ENCODE measurements at regions not wholly inside any gene's neighbourhood (a gene's known extent, or its start where the extent isn't known, plus 50 kb on each side); places are given as distances from the start of the nearest gene placed in this dataset.

GRCh38 chr17:72302735-72303134 is 181.9 kb downstream of the SOX9 start:
- Mint-ChIP-seq H3K27me3 (ENCODE audit: low read depth in 2 of 2) (no peaks in the 10 kb centered on the region), H3K4me1 (no peaks in the 10 kb centered on the region), H3K36me3 (no peaks in the 10 kb centered on the region), H3K9me3 (no peaks in the 10 kb centered on the region), H3K27ac (no peak overlapping the region), H3K4me3 (no peak overlapping the region)
- no peaks in the 10 kb centered on the region for H3K27me3 ChIP-seq (ENCODE audit: control insufficient read depth, insufficient read depth, low read length)
- no peaks in the 10 kb centered on the region for H3K36me3 ChIP-seq (ENCODE audit: control insufficient read depth, insufficient read depth, low read length)
- intact Hi-C loops (cut with micrococcal nuclease): no loop called here
- DNase-seq: no peak
- ATAC-seq: no peak
- H3K4me3 ChIP-seq (ENCODE audit: low read length): no peak overlapping the region
- H3K9me3 ChIP-seq (ENCODE audit: control insufficient read depth, insufficient read depth, low read length): no peaks in the 10 kb centered on the region
- no peak for TF ChIP-seq CTCF (IDR thresholded peaks at IDR 0.05)
- no peak overlapping the region for H3K27ac ChIP-seq (ENCODE audit: low read length)
- WGBS (ENCODE audit: insufficient coverage): 76% methylated on average over 4 of the region's 4 CpGs
- no peaks in the 10 kb centered on the region for H3K4me1 ChIP-seq (ENCODE audit: control insufficient read depth, insufficient read depth, low read length)

DNA sequence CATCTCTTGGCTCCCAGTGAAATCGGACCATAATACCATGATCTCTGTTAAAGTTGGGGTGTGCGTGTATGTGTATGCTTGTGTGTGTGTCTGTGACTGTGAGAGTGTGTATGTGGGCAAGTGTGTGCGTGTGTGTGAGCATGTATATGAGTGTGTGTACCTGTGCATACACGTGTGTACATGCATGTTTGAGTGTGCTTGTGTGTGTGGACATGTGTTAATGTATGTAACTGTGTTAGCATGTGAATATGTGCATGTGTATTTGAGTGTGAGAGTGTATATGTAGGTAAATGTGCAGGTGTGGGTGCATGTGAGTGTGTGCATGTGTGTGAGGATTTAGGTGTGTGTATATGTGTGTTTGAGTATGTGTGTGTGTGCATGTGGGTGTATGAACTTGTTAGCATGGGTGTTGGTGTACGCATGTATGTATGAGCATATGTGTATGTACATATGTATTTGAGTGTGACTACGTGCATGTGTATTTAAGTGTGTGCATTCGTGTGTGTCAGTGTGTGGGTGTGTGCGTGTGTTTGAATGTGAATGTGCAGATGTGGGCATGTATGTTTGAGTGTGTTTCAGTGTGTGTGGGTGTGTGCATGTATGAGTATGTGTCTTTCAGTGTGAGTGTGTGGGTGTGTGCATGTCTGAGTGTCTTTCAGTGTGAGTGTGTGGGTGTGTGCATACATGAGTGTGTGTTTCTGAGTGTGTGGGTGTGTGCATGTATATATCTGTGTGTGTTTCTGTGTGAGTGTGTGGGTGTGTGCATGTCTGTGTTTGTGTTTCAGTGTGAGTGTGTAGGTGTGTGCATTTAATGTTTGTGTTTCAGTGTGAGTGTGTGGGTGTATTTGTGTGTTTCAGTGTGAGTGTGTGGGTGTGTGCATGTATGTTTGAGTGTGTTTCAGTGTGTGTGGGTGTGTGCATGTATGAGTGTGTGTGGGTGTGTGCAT is 183.2 kb downstream of the SOX9 start:
- WGBS (ENCODE audit: insufficient coverage): 86% methylated on average over 8 of the region's 8 CpGs
- Histone ChIP-seq H3K9me3 (ENCODE audit: control insufficient read depth, insufficient read depth, low read length) (no peaks in the 10 kb centered on the region), H3K4me1 (ENCODE audit: control insufficient read depth, insufficient read depth, low read length) (no peaks in the 10 kb centered on the region), H3K4me3 (ENCODE audit: low read length) (no peak overlapping the region), H3K27ac (ENCODE audit: low read length) (no peak overlapping the region), H3K27me3 (ENCODE audit: control insufficient read depth, insufficient read depth, low read length) (no peaks in the 10 kb centered on the region), H3K36me3 (ENCODE audit: control insufficient read depth, insufficient read depth, low read length) (no peaks in the 10 kb centered on the region)
- intact Hi-C loops (cut with micrococcal nuclease): no loop called here
- no peak overlapping the region for H3K4me3 Mint-ChIP-seq
- ATAC-seq (no peak), DNase-seq (no peak)
- H3K27me3 Mint-ChIP-seq (ENCODE audit: low read depth in 2 of 2): no peaks in the 10 kb centered on the region
- no peaks in the 10 kb centered on the region for H3K36me3 Mint-ChIP-seq
- no peaks in the 10 kb centered on the region for H3K9me3 Mint-ChIP-seq
- no peak overlapping the region for H3K27ac Mint-ChIP-seq
- TF ChIP-seq CTCF (IDR thresholded peaks at IDR 0.05): no peak
- H3K4me1 Mint-ChIP-seq: no peaks in the 10 kb centered on the region

- Histone ChIP-seq H3K4me1 (ENCODE audit: control insufficient read depth, insufficient read depth, low read length) (no peaks in the 10 kb centered on the region), H3K9me3 (ENCODE audit: control insufficient read depth, insufficient read depth, low read length) (no peaks in the 10 kb centered on the region), H3K27me3 (ENCODE audit: control insufficient read depth, insufficient read depth, low read length) (no peaks in the 10 kb centered on the region), H3K27ac (ENCODE audit: low read length) (no peak overlapping the region), H3K36me3 (ENCODE audit: control insufficient read depth, insufficient read depth, low read length) (no peaks in the 10 kb centered on the region), H3K4me3 (ENCODE audit: low read length) (no peak overlapping the region)
- Mint-ChIP-seq H3K9me3 (no peaks in the 10 kb centered on the region), H3K27ac (no peak overlapping the region), H3K36me3 (no peaks in the 10 kb centered on the region), H3K27me3 (ENCODE audit: low read depth in 2 of 2) (no peaks in the 10 kb centered on the region), H3K4me1 (no peaks in the 10 kb centered on the region), H3K4me3 (no peak overlapping the region)
- WGBS (ENCODE audit: insufficient coverage): 91% methylated on average over 10 of the region's 10 CpGs
- ATAC-seq (no peak), DNase-seq (no peak)
- intact Hi-C loops (cut with micrococcal nuclease): no loop called here
- no peak for TF ChIP-seq CTCF (IDR thresholded peaks at IDR 0.05)
Measured at GRCh38 chr17:72304859-72305258, 184.0 kb downstream of the SOX9 start.

DNA sequence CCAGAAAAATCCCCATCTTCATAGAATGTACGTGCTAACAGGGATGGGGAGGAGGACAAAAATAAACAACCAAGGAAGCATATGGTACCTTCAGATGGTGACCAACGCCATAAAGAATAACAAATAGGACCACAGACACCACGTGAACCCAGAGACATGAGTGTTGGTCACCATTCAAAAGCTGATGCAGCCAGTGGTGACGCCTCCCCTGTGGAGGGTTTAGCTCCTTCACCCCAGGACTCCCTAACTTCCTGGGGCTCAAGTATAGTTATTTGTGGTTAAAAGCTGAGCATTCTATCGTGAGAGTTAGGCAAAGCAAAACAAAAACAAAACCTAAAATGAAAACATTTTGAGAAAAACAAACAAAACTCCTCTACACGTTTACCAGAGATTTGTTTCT is 184.7 kb downstream of the SOX9 start:
- H3K27me3 Mint-ChIP-seq (ENCODE audit: low read depth in 2 of 2): no peaks in the 10 kb centered on the region
- no peaks in the 10 kb centered on the region for H3K4me1 Mint-ChIP-seq
- Histone ChIP-seq H3K36me3 (ENCODE audit: control insufficient read depth, insufficient read depth, low read length) (no peaks in the 10 kb centered on the region), H3K4me1 (ENCODE audit: control insufficient read depth, insufficient read depth, low read length) (no peaks in the 10 kb centered on the region), H3K9me3 (ENCODE audit: control insufficient read depth, insufficient read depth, low read length) (no peaks in the 10 kb centered on the region), H3K27me3 (ENCODE audit: control insufficient read depth, insufficient read depth, low read length) (no peaks in the 10 kb centered on the region), H3K4me3 (ENCODE audit: low read length) (no peak overlapping the region), H3K27ac (ENCODE audit: low read length) (no peak overlapping the region)
- H3K4me3 Mint-ChIP-seq: no peak overlapping the region
- no peak for TF ChIP-seq CTCF (IDR thresholded peaks at IDR 0.05)
- DNase-seq (no peak), ATAC-seq (no peak)
- WGBS (ENCODE audit: insufficient coverage): 48% methylated on average over 4 of the region's 6 CpGs
- no peaks in the 10 kb centered on the region for H3K36me3 Mint-ChIP-seq
- intact Hi-C loops (cut with micrococcal nuclease): no loop called here
- no peaks in the 10 kb centered on the region for H3K9me3 Mint-ChIP-seq
- H3K27ac Mint-ChIP-seq: no peak overlapping the region

Measured in natural killer cell (primary cell).